Kidney epithelial cell (primary cell): ENCODE measurements at regions not wholly inside any gene's neighbourhood (a gene's known extent, or its start where the extent isn't known, plus 50 kb on each side); places are given as distances from the start of the nearest gene placed in this dataset.

Experiments
- DNase-seq: peaks from one replicate; pipeline ENCODE4 v3.0.0-alpha.2; 2010; ENCODE audit warnings: low read depth
- H3K27me3 ChIP-seq: 2 replicates; pipeline ENCODE4 v1.6.0; 2011; ENCODE audit warnings: low read length; ENCODE audit not compliant: control insufficient read depth, insufficient read depth
- H3K36me3 ChIP-seq: 2 replicates; pipeline ENCODE4 v1.5.1; 2011; ENCODE audit warnings: low read length; ENCODE audit not compliant: control insufficient read depth, insufficient read depth
- H3K4me3 ChIP-seq: 2 replicates; pipeline ENCODE4 v1.5.1; 2011; ENCODE audit warnings: low read depth, mild to moderate bottlenecking, control low read depth, low read length
- TF ChIP-seq, protein P1 (sequence below): IDR thresholded peaks from 2 replicates; pipeline ENCODE4 v1.5.1; 2011; ENCODE audit warnings: mild to moderate bottlenecking, moderate library complexity, low read length, control low read depth, inconsistent platforms; ENCODE audit not compliant: insufficient read depth, poor library complexity, severe bottlenecking

DNA sequence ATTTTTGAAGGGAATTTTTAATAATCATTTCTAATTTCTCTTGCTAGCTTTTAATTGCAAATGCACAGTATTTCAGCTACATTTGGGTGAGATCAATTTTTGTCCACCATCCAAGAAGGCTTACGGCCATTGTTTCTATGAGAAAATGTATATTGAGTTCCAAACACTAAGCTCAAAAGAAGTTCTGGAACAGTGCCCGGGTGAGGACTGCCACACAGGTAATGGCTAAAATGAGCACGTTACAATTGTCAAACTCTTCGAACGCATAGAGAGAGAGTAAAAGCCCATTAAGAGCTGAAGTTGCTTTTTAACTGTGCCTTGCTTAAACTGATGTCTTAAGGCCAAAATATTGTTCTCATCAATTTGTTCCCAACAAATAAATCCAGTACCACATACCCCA is 755.0 kb downstream of the DIAPH3 start:
- Histone ChIP-seq H3K36me3 (no peaks in the 10 kb centered on the region), H3K27me3 (no peaks in the 10 kb centered on the region), H3K4me3 (no peak overlapping the region)
- DNase-seq = no peak
- TF ChIP-seq, protein P1, sequence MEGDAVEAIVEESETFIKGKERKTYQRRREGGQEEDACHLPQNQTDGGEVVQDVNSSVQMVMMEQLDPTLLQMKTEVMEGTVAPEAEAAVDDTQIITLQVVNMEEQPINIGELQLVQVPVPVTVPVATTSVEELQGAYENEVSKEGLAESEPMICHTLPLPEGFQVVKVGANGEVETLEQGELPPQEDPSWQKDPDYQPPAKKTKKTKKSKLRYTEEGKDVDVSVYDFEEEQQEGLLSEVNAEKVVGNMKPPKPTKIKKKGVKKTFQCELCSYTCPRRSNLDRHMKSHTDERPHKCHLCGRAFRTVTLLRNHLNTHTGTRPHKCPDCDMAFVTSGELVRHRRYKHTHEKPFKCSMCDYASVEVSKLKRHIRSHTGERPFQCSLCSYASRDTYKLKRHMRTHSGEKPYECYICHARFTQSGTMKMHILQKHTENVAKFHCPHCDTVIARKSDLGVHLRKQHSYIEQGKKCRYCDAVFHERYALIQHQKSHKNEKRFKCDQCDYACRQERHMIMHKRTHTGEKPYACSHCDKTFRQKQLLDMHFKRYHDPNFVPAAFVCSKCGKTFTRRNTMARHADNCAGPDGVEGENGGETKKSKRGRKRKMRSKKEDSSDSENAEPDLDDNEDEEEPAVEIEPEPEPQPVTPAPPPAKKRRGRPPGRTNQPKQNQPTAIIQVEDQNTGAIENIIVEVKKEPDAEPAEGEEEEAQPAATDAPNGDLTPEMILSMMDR = no peak

DNA sequence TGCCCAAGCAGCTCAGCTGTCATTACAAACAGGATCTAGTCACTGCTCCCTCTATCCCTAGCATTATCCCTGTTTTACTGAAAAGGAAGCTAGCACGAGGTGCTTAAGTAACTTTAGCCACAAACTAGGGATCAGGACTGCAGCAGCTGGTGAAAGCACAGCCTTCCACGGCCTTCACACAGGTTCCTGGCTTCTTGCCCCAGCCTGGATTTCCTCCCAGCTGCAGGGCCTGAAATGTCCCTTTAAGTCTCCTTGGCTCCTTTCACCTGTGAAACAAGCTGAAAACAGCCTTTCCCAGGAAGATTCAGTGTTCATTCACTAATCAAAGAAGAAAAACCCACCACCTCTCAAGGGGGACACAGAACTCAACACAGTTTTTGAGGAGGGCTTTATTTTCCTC is 754.5 kb downstream of the DIAPH3 start:
- H3K36me3 ChIP-seq = no peaks in the 10 kb centered on the region
- DNase-seq = no peak
- no peak overlapping the region for H3K4me3 ChIP-seq
- TF ChIP-seq, protein P1 = no peak
- H3K27me3 ChIP-seq = no peaks in the 10 kb centered on the region

DNA sequence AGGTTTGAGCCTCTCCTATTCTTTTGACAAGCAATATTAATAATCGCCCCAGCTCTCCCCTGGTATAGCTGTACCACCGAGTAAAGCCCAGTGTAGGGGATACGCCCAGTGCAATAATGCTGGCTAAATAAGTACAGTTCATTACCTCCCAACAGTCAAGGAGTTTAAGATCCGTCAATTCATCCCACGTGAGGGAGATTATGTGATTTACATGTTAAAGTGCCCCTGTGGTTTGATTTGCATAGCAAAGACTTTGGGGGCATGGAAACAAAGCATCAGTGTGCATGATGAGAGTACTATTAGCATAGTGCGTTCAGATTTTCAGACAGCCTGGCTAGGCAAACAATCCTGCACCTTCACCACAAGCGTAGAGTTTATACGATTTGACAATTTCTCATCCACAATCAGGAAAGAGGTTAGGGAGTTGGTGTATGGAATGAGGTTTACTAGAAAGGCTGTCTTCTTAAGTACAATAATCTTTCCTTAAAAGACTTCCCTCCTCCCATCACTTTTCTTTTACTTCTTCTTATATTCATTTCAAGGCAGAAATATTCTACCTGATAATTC is 754.0 kb downstream of the DIAPH3 start:
- no peaks in the 10 kb centered on the region for H3K36me3 ChIP-seq
- TF ChIP-seq, protein P1 = no peak
- DNase-seq = no peak
- H3K4me3 ChIP-seq = no peak overlapping the region
- H3K27me3 ChIP-seq = no peaks in the 10 kb centered on the region

DNA sequence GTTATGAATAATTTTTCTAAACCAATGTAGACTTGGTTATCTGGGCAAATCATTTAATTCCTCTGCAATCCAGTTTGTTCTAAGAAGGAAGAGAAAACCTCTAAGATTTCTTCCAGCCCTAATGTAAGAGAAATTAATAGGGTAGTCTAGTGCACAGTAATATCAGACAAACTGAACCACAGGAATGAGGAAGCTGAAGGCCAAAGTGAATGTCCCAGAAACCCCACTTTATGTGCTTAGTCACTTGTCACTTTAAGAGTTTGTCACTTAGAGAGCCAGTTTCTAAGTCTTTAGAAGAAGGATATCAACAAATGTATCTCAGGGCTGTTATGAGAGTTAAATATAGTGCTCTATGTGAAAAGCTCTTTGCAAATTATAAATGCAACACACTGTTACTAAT is 750.6 kb downstream of the DIAPH3 start:
- no peaks in the 10 kb centered on the region for H3K36me3 ChIP-seq
- TF ChIP-seq, protein P1 = no peak
- no peak overlapping the region for H3K4me3 ChIP-seq
- no peaks in the 10 kb centered on the region for H3K27me3 ChIP-seq
- no peak for DNase-seq

DNA sequence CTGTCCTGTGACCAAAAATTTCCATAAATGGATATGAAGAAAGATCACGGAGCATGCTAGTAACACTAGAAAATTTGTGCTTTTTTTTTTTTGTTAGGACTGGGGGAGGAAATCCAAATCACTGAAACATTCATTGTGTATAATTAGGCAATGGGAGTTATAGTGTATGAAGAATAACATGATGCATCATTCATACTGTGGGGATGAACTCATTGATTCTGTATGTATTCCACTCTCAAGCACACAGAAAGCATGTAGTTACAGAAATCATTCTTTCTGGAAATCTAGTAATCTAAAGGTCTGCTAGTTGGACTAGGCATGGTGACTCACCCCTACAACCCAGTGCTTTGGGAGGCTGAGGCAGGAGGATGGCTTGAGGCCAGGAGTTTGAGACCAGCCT is 749.7 kb downstream of the DIAPH3 start:
- no peaks in the 10 kb centered on the region for H3K27me3 ChIP-seq
- no peak overlapping the region for H3K4me3 ChIP-seq
- H3K36me3 ChIP-seq = no peaks in the 10 kb centered on the region
- no peak for DNase-seq
- TF ChIP-seq, protein P1 = no peak

DNA sequence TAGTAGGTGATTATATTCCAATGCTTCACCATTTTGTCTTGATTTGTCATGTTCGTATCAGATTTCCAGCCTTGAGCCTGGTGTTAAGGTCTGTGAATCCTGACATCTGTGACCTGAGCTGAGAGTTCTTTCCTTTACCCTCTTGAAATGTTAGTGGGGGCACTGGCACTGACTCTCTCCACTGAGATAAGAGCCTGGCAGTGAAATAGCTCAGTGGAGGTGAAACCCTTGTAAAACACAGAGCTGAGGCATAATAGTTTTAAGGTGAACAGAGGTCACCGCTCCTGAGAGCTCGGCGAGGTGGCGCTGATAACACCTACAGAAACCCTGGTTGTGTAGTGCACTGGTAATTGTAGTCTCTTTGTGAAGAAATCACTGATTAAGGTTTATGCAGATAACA is 748.2 kb downstream of the DIAPH3 start:
- no peaks in the 10 kb centered on the region for H3K27me3 ChIP-seq
- TF ChIP-seq, protein P1 = no peak
- DNase-seq = no peak

More for the DNA sequence above, 748.2 kb downstream of the DIAPH3 start:
- H3K36me3 ChIP-seq = no peaks in the 10 kb centered on the region
- no peak overlapping the region for H3K4me3 ChIP-seq
